ENCODE measurements at regions not wholly inside any gene's neighbourhood (a gene's known extent, or its start where the extent isn't known, plus 50 kb on each side); places are given as distances from the start of the nearest gene placed in this dataset.

GRCh38 chr10:64813391-64813790, 1292.2 kb downstream of the REEP3 start:
- TF ChIP-seq CTCF (IDR thresholded peaks at IDR 0.05) (no peak), POLR2A (IDR thresholded peaks at IDR 0.05) (no peak)

All from esophagus squamous epithelium (tissue), 4 donors.